Iris pigment epithelial cell (primary cell): ENCODE measurements at regions not wholly inside any gene's neighbourhood (a gene's known extent, or its start where the extent isn't known, plus 50 kb on each side); places are given as distances from the start of the nearest gene placed in this dataset.

ENCODE experiments used
- DNase-seq: peaks from one replicate; pipeline ENCODE4 v3.0.0-alpha.2; 2011; ENCODE audit warnings: low read depth

GRCh38 chr2:238581126-238581525, 154.4 kb downstream of the ASB1 start:
- no peak for DNase-seq

GRCh38 chr2:238582159-238582558, 155.4 kb downstream of the ASB1 start:
- DNase-seq, result peak; percentile 69

- no peak for DNase-seq
Measured at GRCh38 chr2:238584617-238585016, 157.9 kb downstream of the ASB1 start.

- no peak for DNase-seq
Measured at GRCh38 chr2:238585836-238586821, 159.4 kb downstream of the ASB1 start.

- no peak for DNase-seq
Measured at GRCh38 chr2:238586931-238587775, 160.4 kb downstream of the ASB1 start.

- no peak for DNase-seq
Measured at GRCh38 chr2:238587776-238588660, 161.3 kb downstream of the ASB1 start.

GRCh38 chr2:238589591-238590460, 163.1 kb downstream of the ASB1 start:
- DNase-seq, result no peak

GRCh38 chr2:238591732-238592131, 165.0 kb downstream of the ASB1 start:
- DNase-seq, result no peak

GRCh38 chr2:238593236-238593635, 166.5 kb downstream of the ASB1 start:
- DNase-seq, result no peak

- DNase-seq, result no peak
Measured at GRCh38 chr2:238593678-238594077, 167.0 kb downstream of the ASB1 start.

- DNase-seq, result no peak
Measured at GRCh38 chr2:238594796-238595749, 168.3 kb downstream of the ASB1 start.

- no peak for DNase-seq
Measured at GRCh38 chr2:238595750-238596570, 169.2 kb downstream of the ASB1 start.

GRCh38 chr2:238596571-238597551, 170.1 kb downstream of the ASB1 start:
- peak; percentile 91 for DNase-seq

- no peak for DNase-seq
Measured at GRCh38 chr2:238597638-238598528, 171.2 kb downstream of the ASB1 start.

GRCh38 chr2:238598802-238599530, 172.2 kb downstream of the ASB1 start:
- DNase-seq, result no peak
